IMR-90 (cell line): ENCODE measurements at regions not wholly inside any gene's neighbourhood (a gene's known extent, or its start where the extent isn't known, plus 50 kb on each side); places are given as distances from the start of the nearest gene placed in this dataset.

Experiments
- ATAC-seq: fragments of 200-7000 bp; cut with Tn5 transposase; 2 replicates; pipeline ENCODE4 v1.9.1; 2020; ENCODE audit warnings: low read depth, mild to moderate bottlenecking, moderate library complexity
- BruUV-seq: library from RNA; stranded (reverse); fragments of 400-500 nt; replicated peaks from 2 replicates; lab custom pipeline; 2021; lab: Mats Ljungman, UMichigan
- CTCF ChIA-PET: fragments of 300-600 bp; formaldehyde crosslinking; extraction: SDS; loops from one replicate; lab custom pipeline; 2021; ENCODE audit warnings: antibody characterized with exemption; lab: Yijun Ruan, JAX
- POLR2A ChIA-PET: fragments of 300-600 bp; sonication (Branson Sonifier 250); formaldehyde crosslinking; loops from one replicate; lab custom pipeline; 2022; ENCODE audit warnings: antibody characterized with exemption; ENCODE audit not compliant: unreplicated experiment; lab: Charles Lee
- DNase-seq: peaks from one replicate; pipeline ENCODE4 v3.0.0; 2013
- H2AFZ ChIP-seq: replicated peaks from 2 replicates; pipeline ENCODE3; 2013; ENCODE audit warnings: low read length, mild to moderate bottlenecking; ENCODE audit not compliant: poor library complexity
- H2AK5ac ChIP-seq: 2 replicates; pipeline ENCODE4 v1.6.1; 2013; ENCODE audit warnings: low read depth, low read length, inconsistent platforms
- H2AK9ac ChIP-seq: replicated peaks from 2 replicates; pipeline ENCODE3; 2013; ENCODE audit warnings: mild to moderate bottlenecking, low read depth, low read length, moderate library complexity; ENCODE audit not compliant: poor library complexity
- H2BK120ac ChIP-seq: 2 replicates; pipeline ENCODE4 v1.6.1; 2013; ENCODE audit warnings: low read depth, low read length, inconsistent platforms
- H2BK15ac ChIP-seq: 3 replicates; pipeline ENCODE4 v1.6.1; 2013; ENCODE audit warnings: low read depth, low read length, inconsistent platforms
- H2BK20ac ChIP-seq: 2 replicates; pipeline ENCODE4 v1.6.1; 2013; ENCODE audit warnings: low read depth, mild to moderate bottlenecking, inconsistent platforms, low read length, moderate library complexity
- H2BK5ac ChIP-seq: 2 replicates; pipeline ENCODE4 v1.6.1; 2013; ENCODE audit warnings: mild to moderate bottlenecking, low read depth, low read length, inconsistent platforms; ENCODE audit not compliant: poor library complexity, severe bottlenecking
- H3K14ac ChIP-seq: replicated peaks from 2 replicates; pipeline ENCODE4 v1.6.1; 2013; ENCODE audit warnings: low read depth, low read length, inconsistent platforms
- H3K18ac ChIP-seq: 2 replicates; pipeline ENCODE4 v1.6.1; 2013; ENCODE audit warnings: low read depth, low read length, control low read depth
- H3K23ac ChIP-seq: 2 replicates; pipeline ENCODE4 v1.6.1; 2013; ENCODE audit warnings: low read depth, low read length, inconsistent platforms
- H3K27ac ChIP-seq: 2 replicates; pipeline ENCODE4 v1.5.1; 2013; ENCODE audit warnings: mild to moderate bottlenecking, control low read depth, low read length; ENCODE audit not compliant: insufficient read depth
- H3K27me3 ChIP-seq: 2 replicates; pipeline ENCODE4 v1.6.1; 2013; ENCODE audit warnings: low read length; ENCODE audit not compliant: control insufficient read depth, insufficient read depth
- H3K36me3 ChIP-seq: 2 replicates; pipeline ENCODE4 v1.6.1; 2013; ENCODE audit warnings: low read length, mixed read lengths; ENCODE audit not compliant: control insufficient read depth, insufficient read depth
- H3K4ac ChIP-seq: 2 replicates; pipeline ENCODE4 v1.6.1; 2013; ENCODE audit warnings: low read depth, low read length, inconsistent platforms
- H3K4me1 ChIP-seq: 2 replicates; pipeline ENCODE4 v1.6.1; 2013; ENCODE audit warnings: low read length, mixed read lengths; ENCODE audit not compliant: control insufficient read depth, insufficient read depth
- H3K4me2 ChIP-seq: 2 replicates; pipeline ENCODE4 v1.6.1; 2013; ENCODE audit warnings: low read depth, mild to moderate bottlenecking, control low read depth, low read length, moderate library complexity
- H3K4me3 ChIP-seq: 2 replicates; pipeline ENCODE4 v1.5.1; 2013; ENCODE audit warnings: low read depth, mild to moderate bottlenecking, control low read depth, low read length, moderate library complexity; ENCODE audit not compliant: insufficient read depth
- H3K56ac ChIP-seq: 2 replicates; pipeline ENCODE4 v1.6.1; 2013; ENCODE audit warnings: low read length, inconsistent platforms; ENCODE audit not compliant: insufficient read depth; ENCODE audit errors: extremely low read depth
- H3K79me1 ChIP-seq, 2 experiments: 2 replicates each; pipeline ENCODE4 v1.6.1; 2013; ENCODE audit warnings: low read length in 2 of 2, inconsistent platforms in 1 of 2, low read depth in 1 of 2
- H3K9ac ChIP-seq: 2 replicates; pipeline ENCODE4 v1.6.1; 2013; ENCODE audit warnings: low read depth, low read length, control low read depth
- H3K9me1 ChIP-seq: 2 replicates; pipeline ENCODE4 v1.6.1; 2013; ENCODE audit warnings: low read length, inconsistent platforms; ENCODE audit not compliant: insufficient read depth
- H3K9me3 ChIP-seq: 2 replicates; pipeline ENCODE4 v1.6.1; 2013; ENCODE audit warnings: low read length; ENCODE audit not compliant: control insufficient read depth, insufficient read depth
- H4K20me1 ChIP-seq: 2 replicates; pipeline ENCODE4 v1.6.1; 2013; ENCODE audit warnings: low read length, inconsistent platforms; ENCODE audit not compliant: insufficient read depth
- H4K5ac ChIP-seq: 2 replicates; pipeline ENCODE4 v1.6.1; 2013; ENCODE audit warnings: mild to moderate bottlenecking, low read depth, low read length, control low read depth
- H4K8ac ChIP-seq, 2 experiments: 2 replicates each; pipeline ENCODE4 v1.6.1; 2013; ENCODE audit warnings: low read depth in 2 of 2, low read length in 2 of 2, control low read depth in 1 of 2, inconsistent platforms in 1 of 2
- H4K91ac ChIP-seq: 2 replicates; pipeline ENCODE4 v1.6.1; 2013; ENCODE audit warnings: low read depth, low read length, inconsistent platforms; ENCODE audit not compliant: insufficient read depth
- CEBPB ChIP-seq: IDR thresholded peaks from 2 replicates; pipeline ENCODE4 v1.6.1; 2012; ENCODE audit warnings: low read depth, low read length, improper control_type of control experiment
- CHD1 ChIP-seq: IDR thresholded peaks from 2 replicates; pipeline ENCODE4 v1.6.1; 2012; ENCODE audit warnings: low read depth, low read length, improper control_type of control experiment
- CTCF ChIP-seq: conservative IDR thresholded peaks from 2 replicates; pipeline ENCODE4 v1.5.1; 2012; ENCODE audit warnings: mild to moderate bottlenecking, low read depth, low read length, improper control_type of control experiment
- ELK1 ChIP-seq: fragments of 150-350 bp; IDR thresholded peaks from 2 replicates; pipeline ENCODE4 v1.6.1; 2016; ENCODE audit warnings: low read depth, mild to moderate bottlenecking, low read length, moderate library complexity, borderline replicate concordance
- MAFK ChIP-seq: IDR thresholded peaks from 2 replicates; pipeline ENCODE4 v1.6.1; 2012; ENCODE audit warnings: low read depth, low read length, improper control_type of control experiment
- MAZ ChIP-seq: IDR thresholded peaks from 2 replicates; pipeline ENCODE4 v1.6.1; 2012; ENCODE audit warnings: low read depth, mild to moderate bottlenecking, low read length, improper control_type of control experiment, moderate library complexity, borderline replicate concordance
- NFE2L2 ChIP-seq: fragments of 150-350 bp; IDR thresholded peaks from 2 replicates; pipeline ENCODE4 v1.6.1; 2016; ENCODE audit warnings: low read depth, mild to moderate bottlenecking, low read length
- POLR2A ChIP-seq: IDR thresholded peaks from 2 replicates; pipeline ENCODE4 v1.6.1; 2012; ENCODE audit warnings: mild to moderate bottlenecking, low read depth, low read length
- RAD21 ChIP-seq: IDR thresholded peaks from 2 replicates; pipeline ENCODE4 v1.6.1; 2012; ENCODE audit warnings: low read length, improper control_type of control experiment
- RCOR1 ChIP-seq: IDR thresholded peaks from 2 replicates; pipeline ENCODE4 v1.6.1; 2012; ENCODE audit warnings: mild to moderate bottlenecking, low read length, improper control_type of control experiment; ENCODE audit not compliant: insufficient replicate concordance
- SMC3 ChIP-seq: fragments of 150-350 bp; IDR thresholded peaks from 2 replicates; pipeline ENCODE4 v1.6.1; 2016; ENCODE audit warnings: low read depth, mild to moderate bottlenecking, antibody characterized with exemption, low read length, moderate library complexity
- USF2 ChIP-seq: fragments of 150-350 bp; IDR thresholded peaks from 2 replicates; pipeline ENCODE4 v1.6.1; 2017; ENCODE audit warnings: mild to moderate bottlenecking, antibody characterized with exemption, low read length, low read depth
- WGBS, 2 experiments: methylation state at CpG; one replicate each; pipeline versions ENCODE4 v1.1.5 to v1.1.7; 2013; ENCODE audit warnings: missing lambda C conversion rate in 2 of 2; ENCODE audit not compliant: insufficient read length in 1 of 2; ENCODE audit errors: extremely low coverage in 2 of 2; 5-methylcytosine and 5-hydroxymethylcytosine counted together
- dilution Hi-C: fragments of 300-500 bp; cut with HindIII; formaldehyde crosslinking; loops from one replicate; pipeline ENCODE4 v1.14.3; 2018; ENCODE audit warnings: low sequenced_read_pairs; ENCODE audit not compliant: unreplicated experiment
- in situ Hi-C: fragments of 300-500 bp; cut with MboI; formaldehyde crosslinking; loops from 3 replicates; pipeline ENCODE4 v1.14.3; 2019; ENCODE audit warnings: low sequenced_read_pairs, inconsistent platforms, mixed read lengths
- intact Hi-C: fragments of 100-400 bp; cut with micrococcal nuclease; formaldehyde crosslinking; loops from 2 replicates; pipeline ENCODE4 v1.10.0; 2022

- no peak overlapping the region for H4K91ac ChIP-seq
- H2AK5ac ChIP-seq = no peak overlapping the region
- WGBS, 2 experiments = 90% methylated on average over 3 of the region's 4 CpGs; no CpG with 5 or more reads in 1 of the 2 experiments
- no peak overlapping the region for H2BK20ac ChIP-seq
- no peak overlapping the region for H3K14ac ChIP-seq
- H3K4me3 ChIP-seq = no peak overlapping the region
- no peak overlapping the region for H3K27ac ChIP-seq
- intact Hi-C loops = no loop called here
- DNase-seq (no peak), ATAC-seq (no peak)
- no peaks in the 10 kb centered on the region for H3K4me1 ChIP-seq
- no peak overlapping the region for H3K18ac ChIP-seq
- H3K4ac ChIP-seq = no peak overlapping the region
- H3K9ac ChIP-seq = no peak overlapping the region
- no peaks in the 10 kb centered on the region for H3K36me3 ChIP-seq
- no peak overlapping the region for H2BK120ac ChIP-seq
- no peaks in the 10 kb centered on the region for H4K20me1 ChIP-seq
- ChIA-PET POLR2A (no interaction called here), CTCF (no interaction called here)
- H3K79me1 ChIP-seq = no peaks in the 10 kb centered on the region
- no peak overlapping the region for H4K5ac ChIP-seq
- TF ChIP-seq ELK1 = no peak
- TF ChIP-seq MAZ = no peak
- TF ChIP-seq RAD21 = no peak
- no peak for TF ChIP-seq SMC3
- TF ChIP-seq CEBPB = no peak
- TF ChIP-seq CTCF = no peak
- no peak for TF ChIP-seq POLR2A
- TF ChIP-seq CHD1 = no peak
- no peak for TF ChIP-seq MAFK
- TF ChIP-seq USF2 = no peak
- no peak for TF ChIP-seq RCOR1
- TF ChIP-seq NFE2L2 = no peak
- dilution Hi-C loops = no loop called here
- H3K27me3 ChIP-seq = no peaks in the 10 kb centered on the region
- BruUV-seq = no TSS peak
- H3K4me2 ChIP-seq = no peak overlapping the region
- no peak overlapping the region for H2BK15ac ChIP-seq
- no peak overlapping the region for H2AK9ac ChIP-seq
- H3K56ac ChIP-seq = no peak overlapping the region
- H4K8ac ChIP-seq = no peak overlapping the region
- H2AFZ ChIP-seq = no peak overlapping the region
- no peaks in the 10 kb centered on the region for H3K9me3 ChIP-seq
- in situ Hi-C loops = no loop called here
- H3K23ac ChIP-seq = no peak overlapping the region
- H2BK5ac ChIP-seq = no peak overlapping the region
- no peaks in the 10 kb centered on the region for H3K9me1 ChIP-seq
These were observed 286.4 kb downstream of the C7orf25 start for GRCh38 chr7:42625421-42625820.
